HUES6 (cell line): ENCODE measurements at regions not wholly inside any gene's neighbourhood (a gene's known extent, or its start where the extent isn't known, plus 50 kb on each side); places are given as distances from the start of the nearest gene placed in this dataset.

Experiments used
- H3K27ac ChIP-seq: 2 replicates; pipeline ENCODE4 v1.7.0; 2013; ENCODE audit warnings: low read depth, mild to moderate bottlenecking, low read length, inconsistent platforms
- H3K27me3 ChIP-seq: 2 replicates; pipeline ENCODE4 v1.6.1; 2013; ENCODE audit warnings: low read length; ENCODE audit not compliant: control insufficient read depth, insufficient read depth
- H3K36me3 ChIP-seq: 2 replicates; pipeline ENCODE4 v1.6.1; 2013; ENCODE audit warnings: low read length; ENCODE audit not compliant: control insufficient read depth, insufficient read depth
- H3K4me1 ChIP-seq: 2 replicates; pipeline ENCODE4 v1.6.1; 2013; ENCODE audit warnings: low read length; ENCODE audit not compliant: control insufficient read depth, insufficient read depth
- H3K4me3 ChIP-seq: 2 replicates; pipeline ENCODE4 v1.5.1; 2013; ENCODE audit warnings: low read depth, low read length
- H3K9ac ChIP-seq: one replicate; pipeline ENCODE4 v1.6.1; 2013; ENCODE audit warnings: mild to moderate bottlenecking, low read length
- H3K9me3 ChIP-seq: 2 replicates; pipeline ENCODE4 v1.6.1; 2013; ENCODE audit warnings: low read depth, low read length; ENCODE audit not compliant: control insufficient read depth, insufficient read depth

DNA sequence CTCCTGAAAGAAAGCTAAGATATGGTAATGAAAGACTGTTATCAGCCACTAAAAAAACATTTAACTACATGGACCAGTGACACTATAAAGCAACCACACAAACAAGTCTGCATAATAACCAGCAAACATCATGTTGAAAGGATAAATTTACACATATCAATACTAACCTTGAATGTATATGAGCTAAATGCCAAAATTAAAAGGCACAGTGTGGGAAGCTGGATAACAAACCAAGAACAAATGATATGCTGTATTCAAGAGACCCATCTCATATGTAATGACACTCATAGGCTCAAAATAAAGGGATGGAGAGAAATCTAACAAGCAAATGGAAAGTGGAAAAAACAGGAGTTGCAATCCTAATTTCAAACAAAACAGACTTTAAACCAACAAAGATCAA lies 213.1 kb upstream of the CDH2 start:
- Histone ChIP-seq H3K4me1 (no peaks in the 10 kb centered on the region), H3K9me3 (0 out of 2 replicates have a peak, but pooled peaks cover 9% of the 10 kb centered on the region)

DNA sequence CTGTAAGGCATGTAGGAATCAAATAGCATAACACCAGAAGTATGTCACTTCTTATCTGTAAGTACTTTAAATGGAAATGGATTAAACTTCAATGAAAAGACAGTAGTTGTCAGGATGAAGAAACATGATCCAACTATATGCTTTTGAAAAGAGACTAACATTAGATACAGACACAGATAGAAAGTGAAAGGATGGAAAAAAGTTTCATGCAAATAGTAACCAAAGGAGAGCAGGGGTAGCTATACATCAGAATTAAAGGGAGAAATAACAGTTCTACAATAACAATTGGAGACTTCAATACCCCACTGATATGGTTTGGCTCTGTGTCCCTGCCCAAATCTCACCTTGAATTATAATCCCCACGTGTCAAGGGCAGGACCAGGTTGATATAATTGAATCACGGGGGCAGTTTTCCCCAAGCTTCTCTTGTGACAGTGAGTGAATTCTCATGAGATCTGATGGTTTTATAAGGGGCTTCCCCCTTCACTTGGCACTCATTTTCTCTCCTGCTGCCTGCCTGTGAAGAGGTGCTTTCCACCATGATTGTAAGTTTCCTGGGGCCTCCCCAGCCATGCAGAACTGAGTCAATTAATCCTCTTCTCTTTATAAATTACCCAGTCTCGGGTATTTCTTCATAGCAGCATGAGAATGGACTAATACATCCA lies 205.4 kb upstream of the CDH2 start:
- no peaks in the 10 kb centered on the region for H3K9me3 ChIP-seq
- no peak overlapping the region for H3K27ac ChIP-seq
- no peak overlapping the region for H3K9ac ChIP-seq
- no peak overlapping the region for H3K4me3 ChIP-seq
- no peaks in the 10 kb centered on the region for H3K27me3 ChIP-seq
- no peaks in the 10 kb centered on the region for H3K36me3 ChIP-seq
- H3K4me1 ChIP-seq: no peaks in the 10 kb centered on the region

More for the DNA sequence above, 213.1 kb upstream of the CDH2 start:
- no peak overlapping the region for H3K9ac ChIP-seq
- no peaks in the 10 kb centered on the region for H3K27me3 ChIP-seq
- H3K4me3 ChIP-seq: no peak overlapping the region
- H3K36me3 ChIP-seq: no peaks in the 10 kb centered on the region
- no peak overlapping the region for H3K27ac ChIP-seq

DNA sequence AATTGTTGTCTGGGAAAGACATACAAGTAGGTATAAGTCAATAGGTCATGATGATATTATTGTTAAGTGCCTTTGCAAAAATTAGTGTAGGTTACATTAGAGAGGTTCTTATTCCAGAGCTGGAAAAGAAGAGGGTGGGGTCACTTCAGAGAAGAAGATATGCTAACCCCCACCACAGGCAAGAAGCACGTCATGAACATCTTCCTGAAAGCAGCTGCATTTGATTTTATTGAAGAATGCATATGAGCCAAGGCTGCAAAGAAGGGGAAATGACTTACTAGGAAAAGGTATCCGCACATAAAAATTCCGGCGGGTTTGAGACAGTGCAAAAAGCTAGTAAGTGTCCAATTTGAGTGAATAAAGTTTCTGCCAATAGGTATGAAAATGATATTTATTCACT lies 195.3 kb upstream of the CDH2 start:
- Histone ChIP-seq H3K4me3 (no peak overlapping the region), H3K36me3 (no peaks in the 10 kb centered on the region), H3K9ac (no peak overlapping the region), H3K9me3 (no peaks in the 10 kb centered on the region), H3K27me3 (no peaks in the 10 kb centered on the region), H3K27ac (no peak overlapping the region), H3K4me1 (no peaks in the 10 kb centered on the region)

DNA sequence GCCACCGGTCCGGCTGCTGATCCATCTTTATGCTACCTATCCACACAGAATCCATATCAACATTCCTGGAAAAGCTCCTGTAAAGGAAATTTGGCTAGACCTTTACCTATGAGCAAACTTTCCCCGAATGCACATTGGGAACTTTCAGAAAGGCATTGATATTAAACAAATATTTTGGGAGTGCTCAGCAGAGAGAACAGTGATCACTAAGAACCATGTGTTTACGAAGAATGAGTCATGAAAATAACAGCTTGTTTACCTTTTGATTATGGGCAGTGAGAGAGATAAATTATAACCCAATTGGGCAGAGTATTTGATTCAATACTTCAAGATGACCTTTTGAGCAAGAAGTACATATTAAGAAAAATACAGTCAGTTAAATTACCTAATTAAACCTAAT lies 189.7 kb upstream of the CDH2 start:
- H3K9me3 ChIP-seq: no peaks in the 10 kb centered on the region
- no peaks in the 10 kb centered on the region for H3K4me1 ChIP-seq
- no peaks in the 10 kb centered on the region for H3K27me3 ChIP-seq
- no peak overlapping the region for H3K27ac ChIP-seq
- no peaks in the 10 kb centered on the region for H3K36me3 ChIP-seq
- H3K4me3 ChIP-seq: no peak overlapping the region
- H3K9ac ChIP-seq: no peak overlapping the region

DNA sequence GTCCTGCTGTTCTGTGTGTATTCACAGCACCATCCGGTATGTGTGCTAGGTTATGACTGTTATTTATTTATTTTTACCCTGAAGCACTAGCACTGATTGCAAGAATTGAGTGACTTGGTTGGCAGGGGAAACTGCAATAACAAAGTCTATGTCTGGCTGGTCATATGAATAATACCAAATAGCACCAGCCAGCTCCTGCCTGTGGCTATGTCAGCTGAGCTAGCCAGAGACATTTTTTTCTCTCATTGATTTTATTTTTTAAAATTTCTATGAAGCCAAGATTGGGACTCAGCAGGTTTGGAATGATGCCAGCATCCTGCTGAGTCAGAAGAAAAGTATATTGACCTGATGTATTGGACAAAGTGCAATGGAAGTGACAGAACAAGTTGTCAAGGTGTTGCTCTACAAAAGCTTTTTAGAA lies 188.5 kb upstream of the CDH2 start:
- H3K27ac ChIP-seq: no peak overlapping the region
- H3K9me3 ChIP-seq: 0 out of 2 replicates have a peak, but pooled peaks cover under 1% of the 10 kb centered on the region
- H3K9ac ChIP-seq: no peak overlapping the region
- H3K4me3 ChIP-seq: no peak overlapping the region
- H3K27me3 ChIP-seq: no peaks in the 10 kb centered on the region
- H3K36me3 ChIP-seq: no peaks in the 10 kb centered on the region
- no peaks in the 10 kb centered on the region for H3K4me1 ChIP-seq

DNA sequence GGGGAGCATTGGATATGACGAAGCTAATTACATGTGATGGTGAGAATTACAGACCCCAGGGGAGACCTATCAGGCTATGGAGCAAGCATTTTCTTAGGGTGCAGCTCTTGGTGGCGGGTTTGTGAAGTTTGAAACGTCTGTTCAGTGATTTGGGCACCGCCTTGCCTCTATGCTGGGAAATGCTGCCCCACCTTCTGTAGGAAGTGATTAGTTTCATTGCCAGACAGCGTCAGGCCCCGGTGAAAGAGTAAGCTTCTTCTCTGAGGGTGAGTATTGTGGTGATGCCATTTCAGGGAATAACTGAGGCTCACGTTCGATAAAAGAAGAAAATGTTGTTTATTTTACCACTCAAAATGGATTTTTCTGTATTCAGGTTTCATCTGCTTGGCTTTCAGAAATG lies 186.2 kb upstream of the CDH2 start:
- no peaks in the 10 kb centered on the region for H3K4me1 ChIP-seq
- H3K4me3 ChIP-seq: no peak overlapping the region
- H3K9ac ChIP-seq: no peak overlapping the region
- H3K27me3 ChIP-seq: no peaks in the 10 kb centered on the region
- H3K9me3 ChIP-seq: peaks cover 3% of the 10 kb centered on the region; the same call in 1 of the 2 replicates
- no peak overlapping the region for H3K27ac ChIP-seq
- H3K36me3 ChIP-seq: no peaks in the 10 kb centered on the region

DNA sequence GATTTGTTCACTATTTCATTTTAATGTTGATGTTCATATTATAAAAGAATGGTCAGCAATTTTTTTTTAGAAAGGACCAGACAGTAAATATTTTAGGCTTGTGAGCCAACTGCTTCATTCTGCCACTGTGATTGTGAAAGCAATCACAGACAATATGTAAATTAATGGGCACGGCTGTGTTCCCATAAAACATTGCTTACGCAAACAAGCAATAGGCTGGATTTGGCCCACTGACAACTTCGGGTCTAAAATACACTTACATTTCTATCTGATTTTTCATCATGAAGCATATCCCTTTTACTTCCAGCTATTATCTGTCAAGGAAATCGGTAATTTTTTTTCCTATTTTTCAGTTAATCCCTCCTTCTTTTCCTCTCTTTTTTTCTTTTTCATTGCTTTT lies 182.2 kb upstream of the CDH2 start:
- H3K27ac ChIP-seq: no peak overlapping the region
- no peak overlapping the region for H3K4me3 ChIP-seq
- H3K27me3 ChIP-seq: no peaks in the 10 kb centered on the region
- H3K4me1 ChIP-seq: no peaks in the 10 kb centered on the region
- no peaks in the 10 kb centered on the region for H3K36me3 ChIP-seq
- peaks cover 3% of the 10 kb centered on the region; the same call in 1 of the 2 replicates for H3K9me3 ChIP-seq
- no peak overlapping the region for H3K9ac ChIP-seq

DNA sequence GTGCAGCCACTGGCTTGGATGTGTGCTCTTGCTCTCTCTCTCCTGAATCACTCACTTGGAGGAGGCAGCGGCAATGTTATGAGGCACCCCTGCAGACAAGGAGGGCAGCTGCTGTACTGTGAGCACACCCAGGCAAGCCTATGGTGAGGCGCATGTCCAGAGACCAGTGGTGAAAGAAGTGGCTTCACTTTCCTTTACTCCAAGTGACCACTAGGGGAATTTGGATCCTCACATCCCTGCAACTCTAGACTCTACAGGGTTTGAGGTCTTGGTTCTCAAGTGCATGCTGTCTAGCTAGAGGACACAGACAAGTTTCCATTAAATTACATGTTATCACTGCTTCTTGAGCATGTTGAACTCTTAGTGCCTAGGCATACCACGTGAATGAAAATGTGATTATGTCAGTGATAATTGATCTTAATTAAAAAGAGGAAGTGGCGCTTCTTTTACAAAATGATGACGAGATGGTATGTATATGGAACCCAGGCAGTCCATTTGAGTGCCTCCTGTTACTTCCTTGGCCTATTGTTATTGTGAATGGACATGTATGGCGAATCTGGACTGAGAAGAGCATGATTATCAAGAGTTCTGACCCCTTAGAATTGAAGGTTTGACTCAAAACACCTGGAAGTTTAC lies 181.0 kb upstream of the CDH2 start:
- no peak overlapping the region for H3K4me3 ChIP-seq
- no peaks in the 10 kb centered on the region for H3K36me3 ChIP-seq
- H3K9ac ChIP-seq: no peak overlapping the region
- H3K27me3 ChIP-seq: no peaks in the 10 kb centered on the region
- H3K4me1 ChIP-seq: no peaks in the 10 kb centered on the region
- H3K27ac ChIP-seq: no peak overlapping the region
- peaks cover 3% of the 10 kb centered on the region; the same call in 1 of the 2 replicates for H3K9me3 ChIP-seq

DNA sequence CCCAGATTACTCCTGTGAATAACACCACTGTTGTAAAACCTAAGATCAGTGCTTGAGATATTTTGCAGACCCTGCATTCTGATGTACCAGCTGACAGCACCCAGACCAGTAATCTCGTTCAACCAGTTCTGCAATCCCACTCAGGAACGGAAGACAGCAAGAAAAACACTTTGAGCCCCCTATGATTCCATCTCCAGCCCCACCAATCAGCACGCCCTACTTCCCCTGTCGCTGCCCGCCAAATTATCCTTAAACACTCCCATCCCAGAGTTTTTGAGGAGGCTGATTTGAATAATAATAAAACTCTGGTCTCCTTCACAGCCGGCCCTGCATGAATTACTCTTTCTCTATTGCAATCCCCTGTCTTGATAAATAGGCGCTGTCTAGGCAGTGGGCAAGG lies 173.9 kb upstream of the CDH2 start:
- H3K9me3 ChIP-seq: peaks cover 3% of the 10 kb centered on the region; the same call in 1 of the 2 replicates
- H3K4me1 ChIP-seq: peaks cover 8% of the 10 kb centered on the region; the same call in 1 of the 2 replicates
- H3K27ac ChIP-seq: no peak overlapping the region
- H3K36me3 ChIP-seq: no peaks in the 10 kb centered on the region
- no peak overlapping the region for H3K9ac ChIP-seq
- no peaks in the 10 kb centered on the region for H3K27me3 ChIP-seq
- no peak overlapping the region for H3K4me3 ChIP-seq

DNA sequence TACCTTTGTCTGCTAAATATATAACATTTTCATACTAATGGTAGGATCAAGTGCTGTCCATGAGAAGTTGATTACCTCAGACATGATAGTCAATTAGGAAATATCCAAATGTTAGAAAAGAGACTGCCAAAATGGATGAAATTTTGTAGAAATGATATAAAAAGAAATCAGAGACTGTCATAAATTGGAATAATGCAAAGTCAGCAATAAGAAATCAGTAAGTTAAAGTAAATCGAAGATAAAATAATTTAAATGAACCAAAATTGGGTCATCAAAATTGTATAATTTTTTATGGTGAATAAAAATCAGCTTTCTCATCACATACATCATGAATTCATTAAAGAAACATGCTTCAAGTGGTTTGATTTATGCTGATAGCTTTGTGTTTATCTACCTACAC lies 165.3 kb upstream of the CDH2 start:
- H3K4me3 ChIP-seq: no peak overlapping the region
- peaks cover 8% of the 10 kb centered on the region for H3K9me3 ChIP-seq
- H3K36me3 ChIP-seq: no peaks in the 10 kb centered on the region
- H3K4me1 ChIP-seq: no peaks in the 10 kb centered on the region; the same call in 1 of the 2 replicates
- no peak overlapping the region for H3K27ac ChIP-seq
- no peak overlapping the region for H3K9ac ChIP-seq
- H3K27me3 ChIP-seq: no peaks in the 10 kb centered on the region

DNA sequence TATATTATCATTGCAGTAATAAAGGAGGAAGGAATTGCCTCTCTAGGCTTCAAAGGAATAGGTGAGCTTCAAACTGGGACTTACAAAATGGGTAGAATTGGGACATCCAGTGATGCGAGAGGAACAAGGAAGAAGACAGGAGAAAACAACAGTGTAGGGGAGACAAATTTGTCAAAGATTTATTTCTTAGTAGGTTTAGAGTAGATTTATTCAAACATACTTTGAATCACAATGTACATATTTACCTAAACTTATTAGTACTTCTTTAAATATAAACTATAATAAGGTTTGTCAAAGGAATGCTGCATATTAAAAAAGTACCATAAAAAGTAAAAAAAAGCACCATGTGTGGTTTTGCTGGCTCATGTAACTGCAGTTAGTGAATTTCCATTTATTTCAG lies 161.4 kb upstream of the CDH2 start:
- H3K9ac ChIP-seq: no peak overlapping the region
- H3K4me1 ChIP-seq: no peaks in the 10 kb centered on the region
- no peaks in the 10 kb centered on the region for H3K9me3 ChIP-seq
- H3K27ac ChIP-seq: no peak overlapping the region
- H3K27me3 ChIP-seq: no peaks in the 10 kb centered on the region
- no peak overlapping the region for H3K4me3 ChIP-seq
- no peaks in the 10 kb centered on the region for H3K36me3 ChIP-seq
